GM23338 (cell line): ENCODE measurements at regions not wholly inside any gene's neighbourhood (a gene's known extent, or its start where the extent isn't known, plus 50 kb on each side); places are given as distances from the start of the nearest gene placed in this dataset.

Source experiments
- EZH2 ChIP-seq: fragments of 200-600 bp; sonication (generic); IDR thresholded peaks from one replicate; pipeline ENCODE4 v1.8.0; 2017; ENCODE audit warnings: antibody characterized with exemption, mild to moderate bottlenecking, low read depth; ENCODE audit not compliant: unreplicated experiment
- TF ChIP-seq, protein P1 (sequence below): fragments of 250-450 bp; sonication (Bioruptor Pico); IDR thresholded peaks from 2 replicates; pipeline ENCODE4 v1.5.0; 2020; ENCODE audit warnings: mild to moderate bottlenecking, moderate library complexity

DNA sequence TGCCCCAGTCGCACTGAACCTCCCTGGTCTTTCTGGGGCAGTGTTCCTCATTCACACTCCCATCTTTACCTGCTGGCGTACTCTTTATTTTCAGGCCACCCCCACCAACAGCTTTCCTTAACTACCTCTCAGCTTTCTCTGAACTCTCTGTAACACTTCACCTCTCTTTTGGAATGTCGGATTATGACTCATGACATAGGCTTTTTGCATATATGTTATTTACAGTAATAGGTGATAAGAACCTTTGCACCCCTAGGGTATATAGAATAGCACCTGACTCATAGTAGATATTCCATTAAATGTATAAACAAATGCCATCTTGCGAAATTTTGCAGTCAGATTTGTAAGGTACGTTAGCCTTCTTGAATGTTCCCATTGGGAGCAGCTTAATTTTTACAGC is 52.9 kb upstream of the MIER3 start:
- TF ChIP-seq, protein P1, sequence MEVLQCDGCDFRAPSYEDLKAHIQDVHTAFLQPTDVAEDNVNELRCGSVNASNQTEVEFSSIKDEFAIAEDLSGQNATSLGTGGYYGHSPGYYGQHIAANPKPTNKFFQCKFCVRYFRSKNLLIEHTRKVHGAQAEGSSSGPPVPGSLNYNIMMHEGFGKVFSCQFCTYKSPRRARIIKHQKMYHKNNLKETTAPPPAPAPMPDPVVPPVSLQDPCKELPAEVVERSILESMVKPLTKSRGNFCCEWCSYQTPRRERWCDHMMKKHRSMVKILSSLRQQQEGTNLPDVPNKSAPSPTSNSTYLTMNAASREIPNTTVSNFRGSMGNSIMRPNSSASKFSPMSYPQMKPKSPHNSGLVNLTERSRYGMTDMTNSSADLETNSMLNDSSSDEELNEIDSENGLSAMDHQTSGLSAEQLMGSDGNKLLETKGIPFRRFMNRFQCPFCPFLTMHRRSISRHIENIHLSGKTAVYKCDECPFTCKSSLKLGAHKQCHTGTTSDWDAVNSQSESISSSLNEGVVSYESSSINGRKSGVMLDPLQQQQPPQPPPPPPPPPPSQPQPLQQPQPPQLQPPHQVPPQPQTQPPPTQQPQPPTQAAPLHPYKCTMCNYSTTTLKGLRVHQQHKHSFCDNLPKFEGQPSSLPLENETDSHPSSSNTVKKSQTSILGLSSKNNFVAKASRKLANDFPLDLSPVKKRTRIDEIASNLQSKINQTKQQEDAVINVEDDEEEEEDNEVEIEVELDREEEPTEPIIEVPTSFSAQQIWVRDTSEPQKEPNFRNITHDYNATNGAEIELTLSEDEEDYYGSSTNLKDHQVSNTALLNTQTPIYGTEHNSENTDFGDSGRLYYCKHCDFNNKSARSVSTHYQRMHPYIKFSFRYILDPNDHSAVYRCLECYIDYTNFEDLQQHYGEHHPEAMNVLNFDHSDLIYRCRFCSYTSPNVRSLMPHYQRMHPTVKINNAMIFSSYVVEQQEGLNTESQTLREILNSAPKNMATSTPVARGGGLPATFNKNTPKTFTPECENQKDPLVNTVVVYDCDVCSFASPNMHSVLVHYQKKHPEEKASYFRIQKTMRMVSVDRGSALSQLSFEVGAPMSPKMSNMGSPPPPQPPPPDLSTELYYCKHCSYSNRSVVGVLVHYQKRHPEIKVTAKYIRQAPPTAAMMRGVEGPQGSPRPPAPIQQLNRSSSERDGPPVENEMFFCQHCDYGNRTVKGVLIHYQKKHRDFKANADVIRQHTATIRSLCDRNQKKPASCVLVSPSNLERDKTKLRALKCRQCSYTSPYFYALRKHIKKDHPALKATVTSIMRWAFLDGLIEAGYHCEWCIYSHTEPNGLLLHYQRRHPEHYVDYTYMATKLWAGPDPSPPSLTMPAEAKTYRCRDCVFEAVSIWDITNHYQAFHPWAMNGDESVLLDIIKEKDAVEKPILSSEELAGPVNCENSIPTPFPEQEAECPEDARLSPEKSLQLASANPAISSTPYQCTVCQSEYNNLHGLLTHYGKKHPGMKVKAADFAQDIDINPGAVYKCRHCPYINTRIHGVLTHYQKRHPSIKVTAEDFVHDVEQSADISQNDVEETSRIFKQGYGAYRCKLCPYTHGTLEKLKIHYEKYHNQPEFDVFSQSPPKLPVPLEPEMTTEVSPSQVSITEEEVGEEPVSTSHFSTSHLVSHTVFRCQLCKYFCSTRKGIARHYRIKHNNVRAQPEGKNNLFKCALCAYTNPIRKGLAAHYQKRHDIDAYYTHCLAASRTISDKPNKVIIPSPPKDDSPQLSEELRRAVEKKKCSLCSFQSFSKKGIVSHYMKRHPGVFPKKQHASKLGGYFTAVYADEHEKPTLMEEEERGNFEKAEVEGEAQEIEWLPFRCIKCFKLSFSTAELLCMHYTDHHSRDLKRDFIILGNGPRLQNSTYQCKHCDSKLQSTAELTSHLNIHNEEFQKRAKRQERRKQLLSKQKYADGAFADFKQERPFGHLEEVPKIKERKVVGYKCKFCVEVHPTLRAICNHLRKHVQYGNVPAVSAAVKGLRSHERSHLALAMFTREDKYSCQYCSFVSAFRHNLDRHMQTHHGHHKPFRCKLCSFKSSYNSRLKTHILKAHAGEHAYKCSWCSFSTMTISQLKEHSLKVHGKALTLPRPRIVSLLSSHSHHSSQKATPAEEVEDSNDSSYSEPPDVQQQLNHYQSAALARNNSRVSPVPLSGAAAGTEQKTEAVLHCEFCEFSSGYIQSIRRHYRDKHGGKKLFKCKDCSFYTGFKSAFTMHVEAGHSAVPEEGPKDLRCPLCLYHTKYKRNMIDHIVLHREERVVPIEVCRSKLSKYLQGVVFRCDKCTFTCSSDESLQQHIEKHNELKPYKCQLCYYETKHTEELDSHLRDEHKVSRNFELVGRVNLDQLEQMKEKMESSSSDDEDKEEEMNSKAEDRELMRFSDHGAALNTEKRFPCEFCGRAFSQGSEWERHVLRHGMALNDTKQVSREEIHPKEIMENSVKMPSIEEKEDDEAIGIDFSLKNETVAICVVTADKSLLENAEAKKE = no peak
- no peak for TF ChIP-seq EZH2
